Eye (tissue), 1 donor: ENCODE measurements at regions not wholly inside any gene's neighbourhood (a gene's known extent, or its start where the extent isn't known, plus 50 kb on each side); places are given as distances from the start of the nearest gene placed in this dataset.
"Not testable (repeated sequence)": the region's sequence is repeated elsewhere in the genome, so short reads cannot be mapped to it uniquely, and the experiment has no call there.

Experiments
- DNase-seq: peaks from one replicate; pipeline ENCODE4 v3.0.0-alpha.2; 2015

DNA sequence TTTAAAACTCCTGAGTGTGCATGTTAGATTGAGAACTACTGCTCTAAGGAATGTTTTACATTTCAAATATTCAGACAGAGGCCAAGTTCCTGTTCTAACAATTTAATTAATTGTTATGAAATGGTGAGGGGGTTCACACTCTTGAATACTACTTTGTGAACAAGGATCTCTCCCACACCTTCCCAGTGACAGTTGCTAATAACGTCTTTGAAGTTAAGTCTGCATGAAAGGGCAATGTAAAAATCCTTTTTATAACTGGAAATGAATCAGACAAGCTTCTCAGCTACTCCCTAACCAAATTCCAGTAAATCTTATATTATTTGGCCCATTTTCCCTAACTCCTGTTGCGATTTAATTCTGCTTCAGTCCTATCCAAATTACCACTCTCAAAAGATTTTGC lies 828.5 kb upstream of the ADAMTS5 start:
- DNase-seq, result no peak

DNA sequence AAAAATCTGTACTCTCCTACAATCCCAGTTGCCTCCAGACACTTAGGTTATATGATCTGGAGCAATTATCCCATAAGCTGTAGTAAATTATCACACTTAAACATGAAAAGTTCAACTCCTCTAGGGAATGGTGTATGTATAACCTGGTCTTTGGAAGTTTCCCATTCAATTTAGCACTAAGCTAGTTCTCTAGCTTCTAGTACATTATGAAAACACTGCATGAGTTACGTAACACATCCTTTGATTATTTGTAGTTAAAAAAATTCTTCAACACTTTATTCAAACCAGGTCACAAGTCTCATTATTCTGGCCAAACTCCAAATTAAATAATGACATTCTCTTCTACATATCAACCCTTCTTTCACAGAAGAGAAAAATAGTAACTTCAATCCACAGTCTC lies 827.0 kb upstream of the ADAMTS5 start:
- no peak for DNase-seq

GRCh38 chr21:27787046-27787445 lies 820.2 kb upstream of the ADAMTS5 start:
- DNase-seq, result no peak

- no peak for DNase-seq
Observed at GRCh38 chr21:27779606-27780005, 812.7 kb upstream of the ADAMTS5 start.

GRCh38 chr21:27776925-27777553 lies 810.2 kb upstream of the ADAMTS5 start:
- DNase-seq, result no peak

DNA sequence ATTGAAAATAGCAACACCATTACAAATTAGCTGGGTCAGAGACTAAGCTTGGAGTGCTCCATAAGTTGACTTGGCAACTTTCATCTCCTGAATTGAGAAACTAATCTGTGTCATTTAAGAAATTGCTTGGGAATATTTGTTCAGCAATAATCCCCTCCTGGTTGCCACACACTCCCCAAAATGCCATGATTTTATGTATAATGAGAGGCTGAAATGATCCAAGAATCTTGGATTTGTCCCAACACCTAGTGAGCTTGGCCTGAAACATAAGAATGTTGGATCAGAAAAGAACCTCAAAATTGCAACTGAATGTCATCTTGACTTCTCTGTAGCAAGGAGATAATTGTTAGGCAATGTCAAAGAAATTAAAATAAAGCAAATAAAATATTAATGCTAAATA lies 805.9 kb upstream of the ADAMTS5 start:
- no peak for DNase-seq

DNA sequence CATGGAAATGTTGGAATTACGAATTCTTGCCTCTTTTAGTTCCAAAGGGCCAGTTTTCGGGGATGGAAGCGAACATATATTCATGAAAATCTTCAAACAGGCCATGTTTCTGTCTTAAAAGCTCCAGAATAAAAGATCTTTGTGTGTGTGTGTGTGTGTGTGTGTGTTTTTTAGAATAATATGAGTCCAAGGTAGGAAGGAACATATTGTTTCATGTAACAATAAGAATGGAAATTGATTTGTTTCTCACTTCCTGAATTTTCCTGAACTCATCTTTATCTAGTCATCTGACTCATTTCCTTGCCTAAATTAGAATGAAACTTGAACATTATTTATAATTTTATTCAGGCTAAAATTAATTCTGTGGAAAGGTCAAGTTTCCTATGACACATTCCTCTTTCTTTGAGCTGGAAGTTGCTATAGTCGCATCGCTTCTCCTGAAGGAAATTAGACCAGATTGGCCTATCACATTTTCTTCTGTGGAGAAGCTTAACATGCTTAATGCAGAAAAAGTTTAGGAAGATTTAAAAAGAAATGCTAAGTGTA lies 805.1 kb upstream of the ADAMTS5 start:
- DNase-seq, result no peak

DNA sequence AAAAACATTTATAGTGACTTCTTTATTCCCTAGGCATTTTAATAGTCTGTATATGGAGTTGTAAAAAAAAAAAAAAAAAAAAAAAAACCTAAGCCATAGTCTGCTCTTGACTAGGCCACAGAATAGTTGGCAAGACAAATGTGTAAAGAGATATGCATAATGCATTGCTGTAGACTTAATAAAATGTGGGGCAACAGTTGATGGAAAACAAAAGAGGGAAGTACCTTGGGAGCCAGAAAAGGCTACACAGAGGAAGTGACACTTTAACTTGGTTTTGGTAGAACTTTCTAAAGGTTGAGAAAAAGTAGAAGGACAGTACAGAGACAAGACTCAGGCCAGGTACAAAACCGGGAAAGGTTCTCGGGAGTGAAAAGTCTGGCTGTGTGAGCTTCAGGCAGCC lies 802.9 kb upstream of the ADAMTS5 start:
- no peak for DNase-seq

DNA sequence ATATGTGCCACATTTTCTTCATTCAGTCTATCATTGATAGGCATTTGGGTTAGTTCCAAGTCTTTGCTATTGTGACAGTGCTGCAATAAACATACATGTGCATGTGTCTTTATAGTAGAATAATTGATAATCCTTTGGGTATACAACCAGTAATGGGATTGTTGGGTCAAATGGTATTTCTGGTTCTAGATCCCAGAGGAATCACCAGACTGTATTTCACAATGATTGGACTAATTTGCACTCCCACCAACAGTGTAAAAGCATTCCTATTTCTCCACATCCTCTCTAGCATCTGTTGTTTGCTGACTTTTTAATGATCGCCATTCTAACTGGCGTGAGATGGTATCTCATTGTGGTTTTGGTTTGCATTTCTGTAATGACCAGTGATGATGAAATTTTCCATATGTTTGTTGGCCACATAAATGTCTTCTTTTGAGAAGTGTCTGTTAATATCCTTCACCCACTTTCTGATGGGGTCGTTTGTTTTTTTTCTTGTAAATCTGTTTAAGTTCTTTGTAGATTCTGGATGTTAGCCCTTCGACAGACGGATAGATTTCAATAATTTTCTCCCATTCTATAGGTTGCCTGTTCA lies 801.3 kb upstream of the ADAMTS5 start:
- DNase-seq, result not testable (repeated sequence)

GRCh38 chr21:27764056-27764455 lies 797.2 kb upstream of the ADAMTS5 start:
- DNase-seq, result no peak

- no peak for DNase-seq
Observed at GRCh38 chr21:27761623-27762022, 794.7 kb upstream of the ADAMTS5 start.

DNA sequence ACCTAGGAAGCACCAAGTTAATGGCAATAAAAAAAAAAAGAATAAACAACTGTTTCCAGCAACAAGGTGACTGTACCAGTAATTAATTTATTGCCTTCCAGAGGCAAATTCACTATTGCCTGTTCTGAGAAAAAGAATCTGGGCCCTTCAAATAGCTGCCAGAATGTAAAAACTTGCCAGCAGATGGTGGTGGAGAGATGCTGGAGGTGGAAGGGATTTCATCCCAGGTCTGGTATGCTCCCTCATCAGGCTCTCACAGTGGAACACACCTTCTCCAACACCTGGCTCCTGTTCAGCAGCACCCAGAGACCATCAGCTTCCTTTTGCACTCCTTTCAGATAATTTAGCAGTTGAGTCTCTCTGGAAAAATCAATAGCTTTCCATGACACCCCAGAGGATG lies 792.9 kb upstream of the ADAMTS5 start:
- no peak for DNase-seq

DNA sequence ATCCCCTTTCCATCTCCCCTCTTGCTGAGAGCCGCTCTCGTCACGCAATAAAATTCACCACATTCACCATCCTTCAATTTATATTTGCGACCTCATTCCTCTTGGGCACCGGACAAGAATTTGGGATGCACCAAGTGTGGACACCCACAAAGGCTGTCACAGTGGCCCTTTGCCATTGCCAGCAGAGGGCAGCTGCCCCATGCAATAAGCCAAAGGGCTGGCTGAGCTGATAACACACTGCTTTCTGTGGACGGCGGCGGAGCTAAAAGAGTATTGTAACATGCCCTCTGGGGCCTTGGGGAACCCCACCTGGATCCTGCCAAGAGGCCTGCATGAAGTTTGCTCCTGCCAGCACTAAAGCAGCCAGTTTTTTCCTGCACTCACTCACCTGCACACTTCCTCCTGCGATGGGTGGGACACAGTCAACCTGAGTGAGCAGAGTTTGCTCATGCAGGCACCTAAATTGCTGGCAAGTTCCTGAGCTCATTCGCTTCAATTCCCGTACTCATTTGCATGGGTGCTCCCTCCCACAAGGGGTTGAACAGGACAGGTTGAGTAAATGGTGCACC lies 792.3 kb upstream of the ADAMTS5 start:
- DNase-seq, result no peak

DNA sequence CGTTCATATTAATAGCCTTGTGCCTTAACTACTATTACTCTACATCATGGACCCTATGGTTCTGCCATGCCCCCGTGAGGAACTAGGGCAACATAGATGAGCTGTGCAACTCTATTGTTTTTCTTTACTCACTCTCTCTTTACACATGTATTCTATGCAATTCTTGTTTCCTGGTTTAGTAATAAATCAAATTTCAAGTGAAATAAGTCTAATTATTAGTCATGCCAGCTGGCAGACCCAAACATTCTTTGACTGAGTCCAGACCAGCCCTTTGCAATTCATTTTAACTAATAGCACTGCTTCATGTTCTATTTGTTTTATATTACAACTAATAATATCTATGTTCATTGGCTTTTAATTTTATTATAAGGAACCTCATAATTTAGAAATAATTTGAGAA lies 789.3 kb upstream of the ADAMTS5 start:
- no peak for DNase-seq

DNA sequence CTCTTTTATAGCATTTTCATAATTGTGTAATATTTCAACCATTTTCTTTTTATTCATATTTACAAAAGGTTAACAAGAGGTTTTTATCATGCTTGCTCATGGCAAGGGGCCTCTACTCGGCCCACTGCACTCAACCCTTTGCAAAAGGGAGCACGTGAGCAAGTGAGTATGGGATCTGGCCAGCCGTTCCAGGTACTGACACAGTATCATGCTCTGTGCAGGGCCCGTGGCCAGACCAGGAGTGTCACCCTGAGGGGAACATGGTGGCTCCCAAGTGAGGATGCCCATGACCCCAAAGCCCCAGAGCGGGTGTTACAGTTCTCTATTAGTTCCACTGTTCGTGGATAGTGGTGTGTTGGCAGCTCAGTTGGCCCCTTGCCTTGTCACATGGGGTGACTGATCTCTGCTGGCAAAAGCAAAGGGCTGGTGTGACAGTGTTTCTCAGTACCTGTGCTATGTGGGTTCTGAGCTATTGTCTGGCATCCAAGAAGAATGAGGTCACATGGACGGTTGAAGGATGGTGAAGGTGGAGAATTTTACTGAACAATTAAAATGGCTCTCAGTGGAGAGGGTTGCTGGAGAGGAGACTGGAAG lies 777.2 kb upstream of the ADAMTS5 start:
- no peak for DNase-seq

GRCh38 chr21:27741736-27742135 lies 774.8 kb upstream of the ADAMTS5 start:
- DNase-seq, result no peak

- DNase-seq, result no peak
Observed at GRCh38 chr21:27740084-27740483, 773.2 kb upstream of the ADAMTS5 start.

GRCh38 chr21:27739187-27739586 lies 772.3 kb upstream of the ADAMTS5 start:
- no peak for DNase-seq

DNA sequence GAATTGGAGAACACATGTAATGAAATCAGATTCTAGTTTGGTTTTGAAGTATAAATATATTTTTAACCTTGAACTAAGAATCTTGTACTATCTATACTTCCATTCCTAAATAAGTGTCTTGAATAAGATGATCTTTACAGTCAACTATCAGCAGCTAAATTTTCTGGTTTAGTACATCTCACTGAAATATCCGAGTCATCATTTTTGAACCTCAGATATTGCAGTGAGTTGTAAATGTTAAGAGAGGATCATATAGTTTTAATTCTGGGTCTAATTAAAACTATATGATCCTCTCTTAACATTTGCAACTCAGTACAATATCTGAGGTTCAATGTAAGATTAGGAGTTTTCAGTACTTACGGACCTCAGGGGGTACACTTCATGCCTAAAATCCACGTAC lies 768.8 kb upstream of the ADAMTS5 start:
- no peak for DNase-seq

DNA sequence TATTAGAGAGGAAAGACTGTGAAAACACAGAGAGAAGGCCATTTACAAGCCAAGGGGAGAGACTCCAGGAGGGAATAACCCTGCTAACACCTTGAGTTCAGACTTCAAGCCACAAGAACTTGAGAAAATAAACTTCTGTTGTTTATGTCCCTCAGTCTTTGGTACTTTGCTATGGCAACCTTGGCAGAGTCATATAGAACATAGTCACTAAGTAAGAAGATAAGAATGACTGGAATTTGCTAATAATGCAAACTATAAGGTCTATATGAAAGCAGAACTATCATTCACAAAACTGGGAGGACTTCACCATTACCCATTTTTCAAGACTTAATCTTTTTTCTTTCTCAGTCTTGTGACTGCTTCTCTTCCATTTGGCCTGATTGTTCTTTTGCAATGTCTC lies 767.3 kb upstream of the ADAMTS5 start:
- DNase-seq, result no peak

DNA sequence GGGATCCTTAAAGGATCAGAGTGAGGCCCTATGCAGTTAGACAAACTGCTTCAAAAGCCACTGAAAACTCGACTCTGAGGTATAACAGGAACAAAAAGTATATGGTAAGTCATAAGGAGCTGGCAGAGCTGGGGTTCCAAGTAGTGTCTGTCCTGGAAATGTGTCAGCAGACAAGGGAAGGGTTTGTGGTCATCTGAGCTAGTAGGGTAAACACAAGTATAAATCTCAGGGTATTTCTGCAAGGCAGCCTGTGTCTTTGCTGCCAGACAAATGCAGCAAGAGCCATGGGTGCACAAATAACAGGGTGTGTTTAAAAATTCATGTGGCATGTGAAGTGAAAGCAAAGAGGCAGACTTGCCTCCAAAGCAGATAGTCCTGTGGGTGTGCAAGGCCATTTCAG lies 759.0 kb upstream of the ADAMTS5 start:
- DNase-seq, result no peak

DNA sequence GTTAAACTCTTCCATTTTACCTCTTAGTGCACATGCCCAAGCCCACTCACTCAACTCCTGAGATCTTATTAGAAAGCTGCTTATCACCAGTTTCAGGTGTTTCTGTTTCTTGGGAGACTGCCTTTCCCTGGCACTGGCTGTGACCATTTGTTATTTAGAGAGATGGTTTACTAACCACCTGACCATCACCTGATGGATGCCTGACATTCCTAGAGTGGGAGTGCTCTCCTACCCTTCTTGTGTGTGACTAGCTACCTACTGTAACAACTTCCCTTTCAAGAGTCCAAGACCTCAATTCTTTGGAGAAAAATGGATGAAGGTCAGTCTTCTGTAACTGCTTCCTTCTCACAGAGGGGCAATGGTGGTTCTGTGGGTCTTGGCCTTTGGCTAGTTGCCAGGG lies 755.2 kb upstream of the ADAMTS5 start:
- no peak for DNase-seq

DNA sequence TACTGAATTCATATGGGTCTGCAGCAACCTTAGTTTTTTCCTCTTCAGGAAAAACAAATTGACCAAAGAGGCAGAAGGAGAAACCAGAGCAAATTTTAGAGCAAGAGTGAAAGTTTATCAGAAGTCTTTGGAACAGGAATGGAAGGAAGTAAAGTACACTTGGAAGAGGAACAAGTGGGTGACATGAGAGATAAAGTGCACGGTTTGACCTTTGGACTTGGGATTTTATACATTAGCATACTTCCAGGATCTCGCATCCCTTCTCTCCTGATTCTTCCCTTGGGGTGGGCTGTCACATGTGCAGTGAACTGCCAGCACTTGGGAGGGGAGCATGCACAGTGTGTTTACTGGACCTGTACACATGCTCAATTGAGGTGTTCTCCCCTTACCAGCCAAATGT lies 754.8 kb upstream of the ADAMTS5 start:
- DNase-seq, result no peak

GRCh38 chr21:27719226-27719625 lies 752.3 kb upstream of the ADAMTS5 start:
- DNase-seq, result no peak
